ENCODE measurements at regions not wholly inside any gene's neighbourhood (a gene's known extent, or its start where the extent isn't known, plus 50 kb on each side); places are given as distances from the start of the nearest gene placed in this dataset.

DNA sequence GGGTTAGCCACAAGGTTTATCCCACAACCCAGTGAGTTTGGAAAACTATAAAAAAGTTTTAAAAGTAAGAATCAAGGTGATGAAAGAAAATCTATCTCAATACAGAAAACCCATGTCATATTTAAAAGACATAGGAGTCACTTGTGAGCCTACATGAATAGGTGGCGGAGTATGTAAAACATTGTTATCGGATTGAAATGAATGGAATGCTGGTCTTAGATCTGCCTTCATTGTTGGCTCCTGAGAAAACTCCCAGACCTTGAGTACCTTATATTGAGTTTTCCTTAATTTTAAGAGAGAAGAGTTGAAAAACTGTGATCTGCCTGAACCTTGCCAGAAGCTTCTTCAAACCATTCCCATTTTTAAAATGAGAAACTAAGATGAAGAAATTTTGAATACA, 551.1 kb downstream of the EFNA5 start:
- no peaks in the 10 kb centered on the region for H3K27me3 ChIP-seq (ENCODE audit: control insufficient read depth, insufficient read depth, low read length)
- no peak for DNase-seq
- H3K27ac ChIP-seq (ENCODE audit: low read depth in 2 of 2, low read length in 2 of 2): no peak overlapping the region
- H3K4me3 ChIP-seq (ENCODE audit: low read length in 3 of 3): no peak overlapping the region
- FAIRE-seq: no peak
- H3K36me3 ChIP-seq (ENCODE audit: control insufficient read depth in 2 of 3, insufficient read depth in 3 of 3, low read length in 3 of 3): no peaks in the 10 kb centered on the region
- intact Hi-C loops (cut with DNase I): no loop called here
- H3K9ac ChIP-seq (ENCODE audit: low read length in 3 of 3): no peak overlapping the region
- H3K4me1 ChIP-seq (ENCODE audit: control insufficient read depth in 2 of 3, insufficient read depth in 2 of 3, low read depth in 1 of 3, low read length in 3 of 3): no peaks in the 10 kb centered on the region
- TF ChIP-seq, protein P1, sequence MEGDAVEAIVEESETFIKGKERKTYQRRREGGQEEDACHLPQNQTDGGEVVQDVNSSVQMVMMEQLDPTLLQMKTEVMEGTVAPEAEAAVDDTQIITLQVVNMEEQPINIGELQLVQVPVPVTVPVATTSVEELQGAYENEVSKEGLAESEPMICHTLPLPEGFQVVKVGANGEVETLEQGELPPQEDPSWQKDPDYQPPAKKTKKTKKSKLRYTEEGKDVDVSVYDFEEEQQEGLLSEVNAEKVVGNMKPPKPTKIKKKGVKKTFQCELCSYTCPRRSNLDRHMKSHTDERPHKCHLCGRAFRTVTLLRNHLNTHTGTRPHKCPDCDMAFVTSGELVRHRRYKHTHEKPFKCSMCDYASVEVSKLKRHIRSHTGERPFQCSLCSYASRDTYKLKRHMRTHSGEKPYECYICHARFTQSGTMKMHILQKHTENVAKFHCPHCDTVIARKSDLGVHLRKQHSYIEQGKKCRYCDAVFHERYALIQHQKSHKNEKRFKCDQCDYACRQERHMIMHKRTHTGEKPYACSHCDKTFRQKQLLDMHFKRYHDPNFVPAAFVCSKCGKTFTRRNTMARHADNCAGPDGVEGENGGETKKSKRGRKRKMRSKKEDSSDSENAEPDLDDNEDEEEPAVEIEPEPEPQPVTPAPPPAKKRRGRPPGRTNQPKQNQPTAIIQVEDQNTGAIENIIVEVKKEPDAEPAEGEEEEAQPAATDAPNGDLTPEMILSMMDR (IDR thresholded peaks at IDR 0.05; ENCODE audit: borderline replicate concordance, extremely low read depth, insufficient read depth): no peak
- H3K9me3 ChIP-seq (ENCODE audit: control insufficient read depth in 2 of 3, insufficient read depth in 1 of 3, low read length in 3 of 3): no peaks in the 10 kb centered on the region

DNA sequence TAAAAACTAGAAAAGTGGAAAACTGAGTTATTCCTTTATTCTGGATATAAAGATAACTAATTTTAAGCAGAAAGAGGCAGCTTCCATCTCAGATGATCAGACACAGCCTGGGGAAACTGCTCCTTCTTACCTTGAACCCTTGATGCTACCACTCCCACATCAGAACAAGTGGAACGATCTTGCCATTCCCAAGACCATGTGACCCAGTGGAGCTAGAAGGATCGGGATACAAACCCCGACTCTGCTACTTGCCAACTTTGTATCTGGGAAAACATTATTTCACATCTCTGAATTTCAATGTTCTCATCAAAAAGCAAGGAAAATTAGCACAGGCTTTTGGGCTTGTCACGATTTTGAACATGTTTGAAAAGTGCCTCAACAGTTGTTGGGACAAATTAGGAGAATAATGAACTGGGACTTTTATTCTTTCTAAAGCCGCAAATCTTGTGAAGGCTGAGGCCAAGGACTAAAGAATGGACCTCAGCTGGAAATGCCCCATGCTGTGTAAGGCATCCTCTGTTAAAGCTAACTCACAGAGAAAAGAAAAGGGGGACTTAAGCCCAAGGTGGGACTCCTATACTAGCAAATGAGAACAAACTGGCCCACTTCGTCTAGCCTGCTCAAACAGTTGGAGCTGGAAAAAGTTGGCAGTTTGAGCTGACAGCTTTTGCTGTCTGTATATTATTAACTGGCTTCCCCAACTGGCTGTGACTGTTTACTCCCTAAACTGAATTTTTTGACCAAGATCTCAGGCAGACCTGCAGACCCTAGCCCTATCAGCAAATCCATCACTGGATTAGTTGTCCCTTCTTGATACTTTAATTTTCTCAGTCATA, 552.3 kb downstream of the EFNA5 start:
- no peaks in the 10 kb centered on the region for H3K9me3 ChIP-seq (ENCODE audit: control insufficient read depth in 2 of 3, insufficient read depth in 1 of 3, low read length in 3 of 3)
- H3K36me3 ChIP-seq (ENCODE audit: control insufficient read depth in 2 of 3, insufficient read depth in 3 of 3, low read length in 3 of 3): no peaks in the 10 kb centered on the region
- TF ChIP-seq, protein P1 (IDR thresholded peaks at IDR 0.05; ENCODE audit: borderline replicate concordance, extremely low read depth, insufficient read depth): no peak
- intact Hi-C loops (cut with DNase I): no loop called here
- peak in 1 of 5 donors; percentile 18 for DNase-seq
- no peaks in the 10 kb centered on the region for H3K27me3 ChIP-seq (ENCODE audit: control insufficient read depth, insufficient read depth, low read length)
- no peaks in the 10 kb centered on the region for H3K4me1 ChIP-seq (ENCODE audit: control insufficient read depth in 2 of 3, insufficient read depth in 2 of 3, low read depth in 1 of 3, low read length in 3 of 3)
- no peak overlapping the region for H3K9ac ChIP-seq (ENCODE audit: low read length in 3 of 3)
- no peak for FAIRE-seq
- H3K4me3 ChIP-seq (ENCODE audit: low read length in 3 of 3): no peak overlapping the region
- H3K27ac ChIP-seq (ENCODE audit: low read depth in 2 of 2, low read length in 2 of 2): no peak overlapping the region

DNA sequence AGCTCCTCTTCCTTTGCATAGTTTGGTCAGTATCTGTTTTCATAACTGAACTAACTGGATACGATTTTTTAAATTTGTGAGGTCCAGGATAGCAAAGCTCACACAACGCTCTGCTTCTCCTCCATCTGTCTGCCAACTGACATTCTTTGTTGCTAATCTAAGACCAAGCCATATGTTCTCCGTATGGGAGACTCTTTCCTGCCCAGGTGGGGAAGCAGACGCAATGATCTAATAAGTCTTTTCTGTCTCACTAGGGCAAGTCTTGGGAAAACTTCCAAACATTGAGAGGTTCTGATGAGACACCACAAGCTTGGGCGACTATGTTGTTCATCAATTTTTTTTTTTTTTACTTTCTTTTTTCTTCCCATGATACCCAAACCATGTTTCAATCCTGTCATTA, 558.5 kb downstream of the EFNA5 start:
- H3K9ac ChIP-seq (ENCODE audit: low read length in 3 of 3): no peak overlapping the region
- FAIRE-seq: no peak
- intact Hi-C loops (cut with DNase I): no loop called here

More for the DNA sequence above, 558.5 kb downstream of the EFNA5 start:
- Histone ChIP-seq H3K9me3 (ENCODE audit: control insufficient read depth in 2 of 3, insufficient read depth in 1 of 3, low read length in 3 of 3) (no peaks in the 10 kb centered on the region), H3K4me1 (ENCODE audit: control insufficient read depth in 2 of 3, insufficient read depth in 2 of 3, low read depth in 1 of 3, low read length in 3 of 3) (no peaks in the 10 kb centered on the region), H3K27ac (ENCODE audit: low read depth in 2 of 2, low read length in 2 of 2) (no peak overlapping the region), H3K36me3 (ENCODE audit: control insufficient read depth in 2 of 3, insufficient read depth in 3 of 3, low read length in 3 of 3) (no peaks in the 10 kb centered on the region), H3K27me3 (ENCODE audit: control insufficient read depth, insufficient read depth, low read length) (no peaks in the 10 kb centered on the region), H3K4me3 (ENCODE audit: low read length in 3 of 3) (no peak overlapping the region)
- TF ChIP-seq, protein P1 (IDR thresholded peaks at IDR 0.05; ENCODE audit: borderline replicate concordance, extremely low read depth, insufficient read depth): no peak
- DNase-seq: no peak
